ENCODE measurements at regions not wholly inside any gene's neighbourhood (a gene's known extent, or its start where the extent isn't known, plus 50 kb on each side); places are given as distances from the start of the nearest gene placed in this dataset.
"Not testable (repeated sequence)": the region's sequence is repeated elsewhere in the genome, so short reads cannot be mapped to it uniquely, and the experiment has no call there.

DNA sequence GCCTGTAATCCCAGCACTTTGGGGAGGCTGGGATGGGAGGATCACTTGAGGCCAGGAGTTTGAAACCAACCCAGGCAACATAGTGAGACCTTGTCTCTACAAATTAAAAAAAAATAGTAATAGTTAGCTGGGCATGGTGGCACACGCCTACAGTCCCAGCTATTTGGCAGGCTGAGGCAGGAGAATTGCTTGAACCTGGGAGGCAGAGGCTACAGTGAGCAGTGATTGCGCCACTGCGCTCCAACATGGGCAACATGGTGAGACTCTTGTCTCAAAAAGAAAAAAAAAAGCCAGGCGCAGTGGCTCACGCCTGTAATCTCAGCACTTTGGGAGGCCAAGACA lies 56.9 kb upstream of the MRTFB start:
- Histone ChIP-seq H3K36me3 (ENCODE audit: control insufficient read depth, insufficient read depth, low read length) (no peaks in the 10 kb centered on the region), H3K9me3 (ENCODE audit: control insufficient read depth, low read length) (no peaks in the 10 kb centered on the region), H3K4me1 (ENCODE audit: control insufficient read depth, insufficient read depth, low read length) (peaks cover 20% of the 10 kb centered on the region), H3K27ac (ENCODE audit: insufficient read depth, low read depth, low read length, poor library complexity, severe bottlenecking) (no peak overlapping the region), H3K27me3 (ENCODE audit: control insufficient read depth, insufficient read depth, low read length, poor library complexity, severe bottlenecking) (no peaks in the 10 kb centered on the region), H3K4me3 (ENCODE audit: insufficient read depth, low read depth, low read length) (no peak overlapping the region)
- 77 to 83% methylated on average over 5 of the region's 5 CpGs for WGBS, 2 experiments

DNA sequence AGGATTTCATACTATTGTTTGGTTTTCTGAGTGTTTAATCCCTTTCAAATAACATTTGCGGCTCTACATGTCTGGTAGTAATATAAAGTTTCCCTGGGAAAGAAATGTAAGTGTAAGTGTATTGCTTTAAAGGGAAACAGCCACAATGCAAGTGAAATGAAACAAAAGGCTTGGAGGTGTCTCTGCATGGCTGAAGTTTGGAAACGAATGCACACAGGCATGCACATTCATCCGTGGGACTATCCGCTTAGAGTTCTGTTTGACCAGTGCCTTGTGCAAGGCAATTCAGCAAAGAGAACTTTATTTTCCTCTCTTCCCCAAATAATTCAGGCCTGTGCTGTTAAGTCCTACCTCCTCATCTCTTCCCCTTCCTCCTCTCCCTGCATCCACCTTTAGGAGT lies 56.1 kb upstream of the MRTFB start:
- H3K27me3 ChIP-seq (ENCODE audit: control insufficient read depth, insufficient read depth, low read length, poor library complexity, severe bottlenecking), result no peaks in the 10 kb centered on the region
- H3K36me3 ChIP-seq (ENCODE audit: control insufficient read depth, insufficient read depth, low read length), result no peaks in the 10 kb centered on the region
- no peaks in the 10 kb centered on the region for H3K9me3 ChIP-seq (ENCODE audit: control insufficient read depth, low read length)
- 87 to 91% methylated on average over 4 of the region's 4 CpGs for WGBS, 2 experiments
- H3K4me3 ChIP-seq (ENCODE audit: insufficient read depth, low read depth, low read length), result no peak overlapping the region
- H3K4me1 ChIP-seq (ENCODE audit: control insufficient read depth, insufficient read depth, low read length), result peaks cover 13% of the 10 kb centered on the region
- H3K27ac ChIP-seq (ENCODE audit: insufficient read depth, low read depth, low read length, poor library complexity, severe bottlenecking), result no peak overlapping the region

DNA sequence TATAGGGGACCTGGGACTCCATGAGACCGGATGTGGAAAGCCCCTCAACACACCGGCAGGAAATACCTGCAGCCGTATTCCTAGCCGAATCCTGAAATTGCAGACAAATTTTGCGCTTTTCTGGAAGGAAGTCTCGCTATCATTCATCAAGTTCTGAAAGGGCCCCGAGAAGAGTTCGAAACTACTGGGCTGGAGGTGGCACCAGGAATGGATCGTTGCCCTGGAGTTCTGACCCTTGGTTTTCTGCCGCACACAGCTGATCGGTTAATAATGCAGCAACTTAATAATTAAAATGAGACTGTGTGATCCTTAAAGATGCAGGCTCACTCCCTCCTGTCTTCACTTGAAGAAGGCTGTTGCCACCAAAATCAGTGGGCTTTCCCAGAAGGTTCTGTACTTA lies 55.7 kb upstream of the MRTFB start:
- Histone ChIP-seq H3K4me1 (ENCODE audit: control insufficient read depth, insufficient read depth, low read length) (peaks cover 12% of the 10 kb centered on the region), H3K36me3 (ENCODE audit: control insufficient read depth, insufficient read depth, low read length) (no peaks in the 10 kb centered on the region), H3K4me3 (ENCODE audit: insufficient read depth, low read depth, low read length) (no peak overlapping the region), H3K27ac (ENCODE audit: insufficient read depth, low read depth, low read length, poor library complexity, severe bottlenecking) (no peak overlapping the region), H3K9me3 (ENCODE audit: control insufficient read depth, low read length) (no peaks in the 10 kb centered on the region), H3K27me3 (ENCODE audit: control insufficient read depth, insufficient read depth, low read length, poor library complexity, severe bottlenecking) (no peaks in the 10 kb centered on the region)
- 94 to 95% methylated on average over 11 of the region's 11 CpGs for WGBS, 2 experiments

DNA sequence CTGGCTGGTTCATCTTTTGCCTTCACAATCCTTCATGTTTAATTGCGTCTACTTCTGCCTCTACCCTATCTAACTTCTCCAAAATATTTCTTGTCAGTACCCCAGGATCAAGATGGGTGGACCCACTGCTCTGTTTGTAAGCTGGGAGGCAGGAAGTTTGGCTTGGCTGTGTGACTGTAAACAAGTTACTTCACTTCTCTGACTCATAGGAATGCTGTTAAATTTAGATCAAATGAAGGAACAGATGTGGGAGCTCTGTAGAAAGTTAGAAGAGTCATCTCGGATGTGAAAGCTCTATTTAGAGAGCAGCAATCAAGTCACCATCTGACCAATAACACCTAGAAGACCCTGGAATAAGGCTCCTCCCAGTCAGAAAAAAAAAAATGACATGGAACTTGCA lies 55.2 kb upstream of the MRTFB start:
- Histone ChIP-seq H3K27ac (ENCODE audit: insufficient read depth, low read depth, low read length, poor library complexity, severe bottlenecking) (no peak overlapping the region), H3K27me3 (ENCODE audit: control insufficient read depth, insufficient read depth, low read length, poor library complexity, severe bottlenecking) (no peaks in the 10 kb centered on the region), H3K9me3 (ENCODE audit: control insufficient read depth, low read length) (no peaks in the 10 kb centered on the region), H3K36me3 (ENCODE audit: control insufficient read depth, insufficient read depth, low read length) (no peaks in the 10 kb centered on the region), H3K4me1 (ENCODE audit: control insufficient read depth, insufficient read depth, low read length) (peaks cover 12% of the 10 kb centered on the region), H3K4me3 (ENCODE audit: insufficient read depth, low read depth, low read length) (no peak overlapping the region)
- WGBS, 2 experiments, result 91 to 97% methylated on average over 2 of the region's 2 CpGs

GRCh38 chr16:14016362-14016761 lies 54.8 kb upstream of the MRTFB start:
- H3K4me3 ChIP-seq (ENCODE audit: insufficient read depth, low read depth, low read length); H3K27me3 ChIP-seq (ENCODE audit: control insufficient read depth, insufficient read depth, low read length, poor library complexity, severe bottlenecking); H3K36me3 ChIP-seq (ENCODE audit: control insufficient read depth, insufficient read depth, low read length); H3K27ac ChIP-seq (ENCODE audit: insufficient read depth, low read depth, low read length, poor library complexity, severe bottlenecking); H3K9me3 ChIP-seq (ENCODE audit: control insufficient read depth, low read length): not testable (repeated sequence)
- peaks cover 12% of the 10 kb centered on the region for H3K4me1 ChIP-seq (ENCODE audit: control insufficient read depth, insufficient read depth, low read length)
- WGBS, 2 experiments, result 87 to 89% methylated on average over 14 to 15 of the region's 15 CpGs

DNA sequence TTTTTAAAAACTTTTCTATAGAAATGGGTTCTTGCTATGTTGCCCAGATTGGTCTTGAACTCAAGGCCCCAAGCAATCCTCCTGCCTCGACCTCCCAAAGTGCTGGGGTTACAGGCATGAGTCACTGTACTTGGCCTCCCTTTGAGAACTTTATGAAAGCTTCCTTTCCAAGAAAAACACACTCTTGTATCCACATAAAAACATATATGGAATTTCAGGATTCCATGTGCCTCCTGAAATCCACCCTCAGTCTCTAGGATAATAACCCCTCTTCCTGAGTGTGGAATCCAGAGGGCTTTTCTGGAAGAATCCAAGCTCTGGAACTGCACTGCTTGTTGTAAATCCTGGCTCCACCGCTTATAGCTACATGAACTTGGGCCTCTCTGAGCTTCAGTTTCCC lies 53.2 kb upstream of the MRTFB start:
- Histone ChIP-seq H3K36me3 (ENCODE audit: control insufficient read depth, insufficient read depth, low read length) (no peaks in the 10 kb centered on the region), H3K27ac (ENCODE audit: insufficient read depth, low read depth, low read length, poor library complexity, severe bottlenecking) (no peak overlapping the region), H3K27me3 (ENCODE audit: control insufficient read depth, insufficient read depth, low read length, poor library complexity, severe bottlenecking) (no peaks in the 10 kb centered on the region), H3K9me3 (ENCODE audit: control insufficient read depth, low read length) (no peaks in the 10 kb centered on the region), H3K4me3 (ENCODE audit: insufficient read depth, low read depth, low read length) (no peak overlapping the region), H3K4me1 (ENCODE audit: control insufficient read depth, insufficient read depth, low read length) (peaks cover 12% of the 10 kb centered on the region)
- WGBS, 2 experiments, result 89 to 92% methylated on average over 2 of the region's 2 CpGs

- Histone ChIP-seq H3K4me1 (ENCODE audit: control insufficient read depth, insufficient read depth, low read length) (peaks cover 5% of the 10 kb centered on the region), H3K9me3 (ENCODE audit: control insufficient read depth, low read length) (no peaks in the 10 kb centered on the region), H3K27me3 (ENCODE audit: control insufficient read depth, insufficient read depth, low read length, poor library complexity, severe bottlenecking) (no peaks in the 10 kb centered on the region), H3K4me3 (ENCODE audit: insufficient read depth, low read depth, low read length) (no peak overlapping the region), H3K27ac (ENCODE audit: insufficient read depth, low read depth, low read length, poor library complexity, severe bottlenecking) (no peak overlapping the region), H3K36me3 (ENCODE audit: control insufficient read depth, insufficient read depth, low read length) (no peaks in the 10 kb centered on the region)
- WGBS, 2 experiments, result 83 to 90% methylated on average over 4 of the region's 4 CpGs
These were observed 52.3 kb upstream of the MRTFB start for GRCh38 chr16:14018851-14019250.

DNA sequence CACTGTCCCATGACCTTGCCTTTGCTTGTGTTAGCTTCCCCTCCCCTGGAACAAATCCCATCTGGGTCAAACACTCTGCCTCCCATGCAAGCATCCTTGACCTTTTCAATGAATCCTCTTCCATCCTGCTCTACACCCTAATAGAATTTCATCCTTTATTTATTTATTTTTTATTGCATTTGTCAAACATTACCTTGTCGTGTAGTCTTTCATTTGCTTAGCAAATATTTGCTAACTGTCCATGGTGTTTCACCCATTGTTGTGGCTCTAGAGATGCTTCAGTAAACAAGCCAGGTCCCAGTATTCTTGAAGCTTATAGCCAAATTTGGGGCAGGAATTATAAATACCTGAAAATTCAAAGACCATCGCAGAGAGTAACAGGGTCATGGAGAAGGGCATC lies 51.0 kb upstream of the MRTFB start:
- H3K9me3 ChIP-seq (ENCODE audit: control insufficient read depth, low read length), result no peaks in the 10 kb centered on the region
- no peak overlapping the region for H3K4me3 ChIP-seq (ENCODE audit: insufficient read depth, low read depth, low read length)
- H3K36me3 ChIP-seq (ENCODE audit: control insufficient read depth, insufficient read depth, low read length), result no peaks in the 10 kb centered on the region
- peaks cover 5% of the 10 kb centered on the region for H3K4me1 ChIP-seq (ENCODE audit: control insufficient read depth, insufficient read depth, low read length)
- H3K27me3 ChIP-seq (ENCODE audit: control insufficient read depth, insufficient read depth, low read length, poor library complexity, severe bottlenecking), result no peaks in the 10 kb centered on the region
- no peak overlapping the region for H3K27ac ChIP-seq (ENCODE audit: insufficient read depth, low read depth, low read length, poor library complexity, severe bottlenecking)
- WGBS, 2 experiments, result 93 to 96% methylated on average over 2 of the region's 2 CpGs

Measured in ectodermal cell (in vitro differentiated cells).